Putamen (tissue), 1 donor: ENCODE measurements at regions not wholly inside any gene's neighbourhood (a gene's known extent, or its start where the extent isn't known, plus 50 kb on each side); places are given as distances from the start of the nearest gene placed in this dataset.

ENCODE experiments used
- DNase-seq: peaks from one replicate; pipeline ENCODE4 v3.0.0-alpha.2; 2016; ENCODE audit warnings: low spot score

GRCh38 chr11:13221722-13222121, 55.9 kb upstream of the BMAL1 start:
- DNase-seq = no peak

- DNase-seq = no peak
Measured at GRCh38 chr11:13222285-13222684, 55.3 kb upstream of the BMAL1 start.

- no peak for DNase-seq
Measured at GRCh38 chr11:13223112-13223511, 54.5 kb upstream of the BMAL1 start.

GRCh38 chr11:13224324-13224723, 53.3 kb upstream of the BMAL1 start:
- no peak for DNase-seq

GRCh38 chr11:13225038-13226001, 52.3 kb upstream of the BMAL1 start:
- DNase-seq = no peak

GRCh38 chr11:13227676-13228255, 49.8 kb upstream of the BMAL1 start:
- DNase-seq = no peak
